ENCODE measurements at regions not wholly inside any gene's neighbourhood (a gene's known extent, or its start where the extent isn't known, plus 50 kb on each side); places are given as distances from the start of the nearest gene placed in this dataset.

GRCh38 chr15:62582580-62582979, 417.5 kb upstream of the C2CD4B start:
- WGBS, 5 donors = 75 to 88% (median 81%) methylated on average over 2 of the region's 2 CpGs
- no peaks in the 10 kb centered on the region for H3K4me1 ChIP-seq
- intact Hi-C loops (cut with DNase I; ENCODE audit: low total_unique reads) = no loop called here

GRCh38 chr15:62584301-62585235, 419.5 kb upstream of the C2CD4B start:
- intact Hi-C loops (cut with DNase I; ENCODE audit: low total_unique reads) = no loop called here
- no peaks in the 10 kb centered on the region for H3K4me1 ChIP-seq
- DNase-seq = no peak
- H3K4me3 ChIP-seq = no peak overlapping the region
- no peaks in the 10 kb centered on the region for H3K9me3 ChIP-seq
- no peaks in the 10 kb centered on the region for H3K36me3 ChIP-seq
- 69 to 91% (median 82%) methylated on average over 7 of the region's 7 CpGs for WGBS, 5 donors
- H3K27ac ChIP-seq = no peak overlapping the region
- no peak for TF ChIP-seq POLR2A (IDR thresholded peaks at IDR 0.05)
- no peak for TF ChIP-seq CTCF (IDR thresholded peaks at IDR 0.05 in 8 of 11, conservative IDR thresholded peaks at IDR 0.05 in 3 of 11)
- H3K27me3 ChIP-seq (replicated peaks in 1 of 7) = no peaks in the 10 kb centered on the region

More at GRCh38 chr15:62582580-62582979, 417.5 kb upstream of the C2CD4B start:
- Histone ChIP-seq H3K36me3 (no peaks in the 10 kb centered on the region), H3K4me3 (no peak overlapping the region), H3K27ac (no peak overlapping the region), H3K27me3 (replicated peaks in 1 of 7) (no peaks in the 10 kb centered on the region), H3K9me3 (no peaks in the 10 kb centered on the region)
- no peak for TF ChIP-seq POLR2A (IDR thresholded peaks at IDR 0.05)
- TF ChIP-seq POLR2AphosphoS5 (IDR thresholded peaks at IDR 0.05) = no peak
- no peak for TF ChIP-seq CTCF (IDR thresholded peaks at IDR 0.05 in 8 of 11, conservative IDR thresholded peaks at IDR 0.05 in 3 of 11)
- DNase-seq = no peak

- Histone ChIP-seq H3K36me3 (no peaks in the 10 kb centered on the region), H3K4me1 (no peaks in the 10 kb centered on the region), H3K9me3 (no peaks in the 10 kb centered on the region), H3K27me3 (replicated peaks in 1 of 7) (peaks cover 0 to 4% (median 0%) of the 10 kb centered on the region in 7 donors), H3K4me3 (no peak overlapping the region), H3K27ac (no peak overlapping the region)
- TF ChIP-seq CTCF (IDR thresholded peaks at IDR 0.05 in 8 of 11, conservative IDR thresholded peaks at IDR 0.05 in 3 of 11) = no peak
- no peak for TF ChIP-seq POLR2AphosphoS5 (IDR thresholded peaks at IDR 0.05)
- TF ChIP-seq POLR2A (IDR thresholded peaks at IDR 0.05) = no peak
- intact Hi-C loops (cut with DNase I; ENCODE audit: low total_unique reads) = no loop called here
- DNase-seq = no peak
- WGBS, 5 donors = 90 to 97% (median 94%) methylated on average over 5 of the region's 5 CpGs
Measured at GRCh38 chr15:62588938-62589670, 424.0 kb upstream of the C2CD4B start.
